Prostate gland (tissue), 2 donors: ENCODE measurements at regions not wholly inside any gene's neighbourhood (a gene's known extent, or its start where the extent isn't known, plus 50 kb on each side); places are given as distances from the start of the nearest gene placed in this dataset.

Experiments used
- POLR2AphosphoS5 ChIP-seq: sonication (generic); formaldehyde crosslinking; IDR thresholded peaks from one replicate; pipeline ENCODE4 v1.6.1; 2017; ENCODE audit warnings: antibody characterized with exemption
- TF ChIP-seq, protein P1 (sequence below), 4 experiments: fragments of 200-600 bp in 2 of 4; fragments of 450-650 bp in 2 of 4; sonication (generic) in 2 of 4; IDR thresholded peaks; 1 replicate in 3 of 4; 2 replicates in 1 of 4; pipeline ENCODE4 v1.5.1; 2016 to 2019; ENCODE audit warnings: antibody characterized with exemption in 4 of 4, mild to moderate bottlenecking in 2 of 4, moderate library complexity in 2 of 4

DNA sequence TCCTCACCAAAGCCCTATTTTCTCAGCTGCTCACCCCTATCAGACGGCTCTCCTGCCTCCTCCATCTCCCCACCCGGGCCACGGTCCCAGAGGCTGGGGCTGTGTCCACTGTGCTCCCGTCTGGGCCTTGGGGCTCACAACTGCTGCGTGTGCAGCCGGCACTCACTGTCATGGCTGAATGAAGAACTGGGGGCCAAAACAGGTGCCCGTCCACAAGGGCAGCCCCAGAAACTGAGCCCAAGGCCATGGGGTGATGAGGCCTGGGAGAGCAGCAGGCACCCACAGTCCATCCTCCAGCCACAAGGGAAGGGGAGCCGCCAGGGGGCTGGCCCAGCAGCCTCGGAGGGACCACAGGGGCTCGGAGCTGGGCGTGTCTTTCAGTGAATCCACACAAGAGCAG, 159.5 kb downstream of the DLL1 start:
- TF ChIP-seq, protein P1, sequence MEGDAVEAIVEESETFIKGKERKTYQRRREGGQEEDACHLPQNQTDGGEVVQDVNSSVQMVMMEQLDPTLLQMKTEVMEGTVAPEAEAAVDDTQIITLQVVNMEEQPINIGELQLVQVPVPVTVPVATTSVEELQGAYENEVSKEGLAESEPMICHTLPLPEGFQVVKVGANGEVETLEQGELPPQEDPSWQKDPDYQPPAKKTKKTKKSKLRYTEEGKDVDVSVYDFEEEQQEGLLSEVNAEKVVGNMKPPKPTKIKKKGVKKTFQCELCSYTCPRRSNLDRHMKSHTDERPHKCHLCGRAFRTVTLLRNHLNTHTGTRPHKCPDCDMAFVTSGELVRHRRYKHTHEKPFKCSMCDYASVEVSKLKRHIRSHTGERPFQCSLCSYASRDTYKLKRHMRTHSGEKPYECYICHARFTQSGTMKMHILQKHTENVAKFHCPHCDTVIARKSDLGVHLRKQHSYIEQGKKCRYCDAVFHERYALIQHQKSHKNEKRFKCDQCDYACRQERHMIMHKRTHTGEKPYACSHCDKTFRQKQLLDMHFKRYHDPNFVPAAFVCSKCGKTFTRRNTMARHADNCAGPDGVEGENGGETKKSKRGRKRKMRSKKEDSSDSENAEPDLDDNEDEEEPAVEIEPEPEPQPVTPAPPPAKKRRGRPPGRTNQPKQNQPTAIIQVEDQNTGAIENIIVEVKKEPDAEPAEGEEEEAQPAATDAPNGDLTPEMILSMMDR (IDR thresholded peaks at IDR 0.05): no peak
- TF ChIP-seq POLR2AphosphoS5: no peak
